BLaER1 treated with 17β-estradiol and CSF1 and Interleukin-3, amounts not matched to agents 10 nM and 100 nM (cell line): ENCODE measurements at regions not wholly inside any gene's neighbourhood (a gene's known extent, or its start where the extent isn't known, plus 50 kb on each side); places are given as distances from the start of the nearest gene placed in this dataset.
"Not testable (repeated sequence)": the region's sequence is repeated elsewhere in the genome, so short reads cannot be mapped to it uniquely, and the experiment has no call there.

Experiments used
- H3K27ac ChIP-seq, 11 experiments: shearing (Covaris generic); formaldehyde crosslinking; 2 replicates each; pipeline ENCODE4 v1.8.1; 2022
- H3K27me3 ChIP-seq, 11 experiments: shearing (Covaris generic); formaldehyde crosslinking; 2 replicates each; pipeline ENCODE4 v1.8.1; 2022
- H3K36me3 ChIP-seq, 11 experiments: shearing (Covaris generic); formaldehyde crosslinking; 2 replicates each; pipeline ENCODE4 v1.8.1; 2022
- H3K4me1 ChIP-seq, 10 experiments: shearing (Covaris generic); formaldehyde crosslinking; 2 replicates each; pipeline ENCODE4 v1.8.1; 2022
- H3K4me2 ChIP-seq, 11 experiments: shearing (Covaris generic); formaldehyde crosslinking; 2 replicates each; pipeline ENCODE4 v1.8.1; 2022
- H3K4me3 ChIP-seq, 10 experiments: shearing (Covaris generic); formaldehyde crosslinking; 2 replicates each; pipeline ENCODE4 v1.8.1; 2022
- H3K9ac ChIP-seq, 11 experiments: shearing (Covaris generic); formaldehyde crosslinking; 2 replicates each; pipeline ENCODE4 v1.8.1; 2022
- H3K9me3 ChIP-seq, 11 experiments: shearing (Covaris generic); formaldehyde crosslinking; replicated peaks in 1 of 11; 2 replicates each; pipeline ENCODE4 v1.8.1; 2022
- H4K20me1 ChIP-seq, 11 experiments: shearing (Covaris generic); formaldehyde crosslinking; 2 replicates each; pipeline ENCODE4 v1.8.1; 2022
- Cebpa-rat ChIP-seq, 11 experiments: shearing (Covaris generic); IDR thresholded peaks; 2 replicates each; pipeline ENCODE4 v1.8.1; 2022

GRCh38 chr1:221040101-221040500, 160.9 kb downstream of the HLX start:
- Histone ChIP-seq H3K4me2 (peak overlapping the region in 3 of 11 experiments; percentile 17 to 60 (median 56); a peak in 5 of 22 replicates), H3K9me3 (peaks cover 0 to 12% (median 0%) of the 10 kb centered on the region in 11 experiments; a peak in 7 of 22 replicates), H3K9ac (no peak overlapping the region), H4K20me1 (no peaks in the 10 kb centered on the region), H3K27ac (no peak overlapping the region; a peak in 1 of 22 replicates), H3K4me1 (peaks cover 0 to 40% (median 14%) of the 10 kb centered on the region in 10 experiments; a peak in 14 of 20 replicates), H3K36me3 (no peaks in the 10 kb centered on the region), H3K4me3 (no peak overlapping the region), H3K27me3 (no peaks in the 10 kb centered on the region)
- TF ChIP-seq Cebpa-rat (IDR thresholded peaks at IDR 0.05) = no peak

DNA sequence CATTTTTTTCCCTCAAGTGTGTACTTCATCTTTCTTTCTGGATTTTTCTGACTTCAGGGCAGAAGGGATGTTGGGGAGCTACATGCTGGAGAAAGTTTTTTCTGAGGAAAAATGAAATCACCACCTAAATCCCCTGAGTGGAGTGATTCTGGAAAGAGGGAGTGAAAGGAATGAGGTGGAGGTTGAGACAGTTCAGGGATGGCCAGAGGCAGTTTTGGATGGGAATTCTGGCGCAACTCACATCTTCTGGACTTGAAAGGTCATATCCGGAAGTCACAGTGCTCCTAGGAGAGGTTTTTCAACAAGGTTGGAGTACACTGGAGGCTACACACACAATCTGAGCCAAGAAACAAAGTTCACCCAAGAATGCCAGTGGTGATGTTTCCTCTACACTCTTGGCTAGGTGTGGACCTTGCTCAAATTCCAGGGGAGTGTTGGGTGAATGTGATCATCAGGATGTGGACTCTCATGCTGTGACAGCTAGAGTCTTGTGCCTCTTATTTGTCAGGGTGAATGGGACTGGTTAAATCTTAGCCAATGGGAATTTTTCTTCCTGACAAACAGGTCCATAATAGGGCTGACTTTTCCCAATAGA, 161.5 kb downstream of the HLX start:
- Histone ChIP-seq H4K20me1 (no peaks in the 10 kb centered on the region), H3K4me1 (peaks cover 3 to 43% (median 16%) of the 10 kb centered on the region in 10 experiments), H3K27me3 (no peaks in the 10 kb centered on the region), H3K4me2 (peak overlapping the region in 3 of 11 experiments; percentile 17 to 60 (median 56); a peak in 6 of 22 replicates), H3K9ac (no peak overlapping the region), H3K27ac (peak overlapping the region in 1 of 11 experiments; percentile 10; a peak in 3 of 22 replicates), H3K9me3 (peaks cover 0 to 12% (median 0%) of the 10 kb centered on the region in 11 experiments; a peak in 7 of 22 replicates), H3K4me3 (no peak overlapping the region), H3K36me3 (no peaks in the 10 kb centered on the region)
- TF ChIP-seq Cebpa-rat (IDR thresholded peaks at IDR 0.05) = no peak

- Histone ChIP-seq H3K4me1 (peaks cover 28 to 67% (median 37%) of the 10 kb centered on the region in 10 experiments), H3K27me3 (no peaks in the 10 kb centered on the region), H3K27ac (peak overlapping the region in 3 of 11 experiments; percentile 90 to 91 (median 90); a peak in 2 of 22 replicates), H4K20me1 (no peaks in the 10 kb centered on the region), H3K4me3 (no peak overlapping the region), H3K9me3 (peaks cover 5 to 18% (median 11%) of the 10 kb centered on the region in 11 experiments; a peak in 21 of 22 replicates), H3K4me2 (peak overlapping the region in 3 of 11 experiments; percentile 54 to 82 (median 82); a peak in 4 of 22 replicates), H3K9ac (no peak overlapping the region), H3K36me3 (no peaks in the 10 kb centered on the region)
- TF ChIP-seq Cebpa-rat (IDR thresholded peaks at IDR 0.05) = no peak
Observed at GRCh38 chr1:221044538-221044937, 165.3 kb downstream of the HLX start.

DNA sequence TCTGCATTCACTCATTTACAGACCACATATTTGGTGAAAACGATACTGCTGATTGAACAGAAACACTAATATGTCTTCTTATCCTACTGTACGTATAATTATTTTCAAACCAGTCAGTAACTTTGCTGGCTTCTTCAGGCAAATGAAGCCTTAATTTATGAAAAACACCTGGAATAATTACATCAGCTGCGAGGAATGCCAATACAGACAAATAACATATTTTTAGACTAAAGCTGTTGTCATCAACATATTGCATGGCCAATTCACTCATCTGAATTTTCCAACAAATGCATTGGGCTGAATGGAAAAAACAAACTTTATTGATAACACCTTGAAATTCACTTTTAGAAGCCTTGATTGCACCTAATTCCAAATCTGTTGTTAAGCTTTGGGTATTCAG, 165.9 kb downstream of the HLX start:
- H3K27ac ChIP-seq = peak overlapping the region in 8 of 11 experiments; percentile 66 to 93 (median 90); a peak in 13 of 22 replicates
- no peaks in the 10 kb centered on the region for H3K36me3 ChIP-seq
- H3K9me3 ChIP-seq = peaks cover 11 to 24% (median 17%) of the 10 kb centered on the region in 11 experiments
- peaks cover 28 to 61% (median 36%) of the 10 kb centered on the region in 10 experiments for H3K4me1 ChIP-seq
- peak overlapping the region in 6 of 11 experiments; percentile 54 to 92 (median 82); a peak in 12 of 22 replicates for H3K4me2 ChIP-seq
- no peak for TF ChIP-seq Cebpa-rat (IDR thresholded peaks at IDR 0.05)
- H4K20me1 ChIP-seq = no peaks in the 10 kb centered on the region
- H3K4me3 ChIP-seq = no peak overlapping the region
- no peak overlapping the region for H3K9ac ChIP-seq
- H3K27me3 ChIP-seq = no peaks in the 10 kb centered on the region

DNA sequence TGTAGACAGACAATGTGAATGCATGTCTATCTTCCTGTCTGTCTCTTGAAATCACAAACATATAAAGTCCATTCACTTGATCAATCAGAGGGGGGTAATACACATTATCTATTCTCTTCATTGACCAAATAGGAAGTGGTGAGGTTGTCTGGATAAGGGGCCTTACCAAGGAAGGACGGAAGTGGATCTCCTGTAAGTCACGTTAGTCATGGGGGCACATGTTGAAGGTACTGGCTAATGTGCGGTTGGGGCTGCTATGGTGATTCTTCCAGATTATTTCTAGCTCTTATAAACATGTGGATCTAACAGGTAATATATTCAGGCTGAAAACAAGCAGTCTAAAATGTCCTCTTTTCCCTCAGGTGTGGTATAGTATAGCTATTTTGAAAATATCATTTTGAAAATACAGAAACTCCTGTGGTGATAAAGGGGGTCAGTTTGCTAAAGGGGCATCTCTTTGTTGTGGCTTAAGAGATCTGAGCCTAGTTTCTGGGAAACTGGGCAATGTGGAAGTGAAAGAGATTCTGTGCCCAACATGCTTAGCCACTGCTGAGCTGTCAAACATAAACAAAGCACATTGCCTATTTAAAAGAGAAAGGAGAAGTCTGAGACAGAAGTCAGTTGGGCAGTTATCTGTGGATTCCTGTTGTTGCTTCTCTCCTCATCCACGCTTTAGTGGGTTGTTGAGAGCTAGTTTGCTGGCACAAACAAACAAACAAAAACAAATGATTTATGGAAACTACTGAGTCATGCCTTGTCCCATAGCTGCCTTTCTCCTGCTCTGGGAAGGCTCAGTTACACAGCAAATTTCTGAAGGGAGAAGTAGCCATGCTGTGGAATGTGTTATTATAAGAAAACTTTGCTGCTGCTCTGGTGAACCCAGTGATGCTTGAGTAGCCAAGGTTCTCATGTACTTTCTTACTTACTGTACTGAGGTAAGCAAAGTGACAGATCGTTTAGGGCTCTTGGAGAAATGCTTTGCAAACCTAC, 166.9 kb downstream of the HLX start:
- no peak for TF ChIP-seq Cebpa-rat (IDR thresholded peaks at IDR 0.05)
- no peaks in the 10 kb centered on the region for H4K20me1 ChIP-seq
- peaks cover 28 to 57% (median 40%) of the 10 kb centered on the region in 10 experiments for H3K4me1 ChIP-seq
- H3K4me2 ChIP-seq = peak overlapping the region; percentile 78 to 92 (median 82)
- H3K36me3 ChIP-seq = no peaks in the 10 kb centered on the region
- peak overlapping the region; percentile 62 to 93 (median 88); a peak in 21 of 22 replicates for H3K27ac ChIP-seq
- H3K9ac ChIP-seq = peak overlapping the region; percentile 39 to 78 (median 75); a peak in 21 of 22 replicates
- peaks cover 14 to 32% (median 21%) of the 10 kb centered on the region in 11 experiments for H3K9me3 ChIP-seq
- no peaks in the 10 kb centered on the region for H3K27me3 ChIP-seq
- H3K4me3 ChIP-seq = peak overlapping the region in 3 of 10 experiments; percentile 12 to 18 (median 18); a peak in 4 of 20 replicates

DNA sequence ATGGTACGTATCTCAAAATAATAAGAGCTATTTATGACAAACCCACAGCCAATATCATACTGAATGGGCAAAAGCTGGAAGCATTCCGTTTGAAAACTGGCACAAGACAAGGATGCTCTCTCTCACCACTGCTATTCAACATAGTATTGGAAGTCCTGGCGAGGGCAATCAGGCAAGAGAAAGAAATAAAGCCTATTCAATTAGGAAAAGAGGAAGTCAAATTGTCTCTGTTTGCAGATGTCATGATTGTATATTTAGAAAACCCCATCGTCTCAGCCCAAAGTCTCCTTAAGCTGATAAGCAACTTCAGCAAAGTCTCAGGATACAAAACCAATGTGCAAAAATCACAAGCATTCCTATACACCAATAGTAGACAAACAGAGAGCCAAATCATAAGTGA, 172.1 kb downstream of the HLX start:
- H4K20me1 ChIP-seq, H3K36me3 ChIP-seq, H3K27me3 ChIP-seq, H3K4me3 ChIP-seq: not testable (repeated sequence)
- peak overlapping the region in 8 of 11 experiments; percentile 10 to 61 (median 42); a peak in 12 of 22 replicates for H3K4me2 ChIP-seq
- peaks cover 19 to 43% (median 29%) of the 10 kb centered on the region in 10 experiments for H3K4me1 ChIP-seq
- peak overlapping the region in 1 of 11 experiments; percentile 15; a peak in 1 of 22 replicates for H3K9ac ChIP-seq
- peaks cover 23 to 39% (median 29%) of the 10 kb centered on the region in 11 experiments for H3K9me3 ChIP-seq
- H3K27ac ChIP-seq = peak overlapping the region in 4 of 11 experiments; percentile 3 to 32 (median 24); a peak in 4 of 22 replicates

DNA sequence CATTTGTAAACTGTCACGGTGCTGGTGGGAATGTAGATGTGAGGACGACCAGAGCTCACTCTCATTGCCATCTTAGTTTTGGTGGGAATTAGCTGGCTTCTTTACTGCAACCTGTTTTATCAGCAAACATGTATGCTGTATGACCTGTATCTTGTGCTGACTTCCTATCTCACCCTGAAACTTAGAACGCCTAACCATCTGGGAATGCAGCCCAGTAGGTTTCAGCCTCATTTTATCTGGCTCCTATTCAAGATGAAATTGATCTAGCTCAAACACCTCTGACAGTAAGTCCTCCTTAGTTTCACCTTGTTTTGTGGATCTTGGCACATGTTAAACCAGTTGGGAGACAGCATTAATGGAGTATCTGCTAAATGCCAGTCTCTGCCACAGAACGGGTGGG, 174.6 kb downstream of the HLX start:
- Histone ChIP-seq H3K9ac (no peak overlapping the region), H3K4me2 (no peak overlapping the region), H3K27ac (no peak overlapping the region), H3K4me1 (peaks cover 0 to 18% (median 8%) of the 10 kb centered on the region in 10 experiments; a peak in 14 of 20 replicates), H3K4me3 (no peak overlapping the region), H4K20me1 (no peaks in the 10 kb centered on the region), H3K9me3 (peaks cover 20 to 29% (median 25%) of the 10 kb centered on the region in 11 experiments), H3K36me3 (no peaks in the 10 kb centered on the region), H3K27me3 (no peaks in the 10 kb centered on the region)
- no peak for TF ChIP-seq Cebpa-rat (IDR thresholded peaks at IDR 0.05)

GRCh38 chr1:221059506-221059905, 180.3 kb downstream of the HLX start:
- Histone ChIP-seq H3K36me3 (no peaks in the 10 kb centered on the region), H3K4me3 (no peak overlapping the region)

More at GRCh38 chr1:221059506-221059905, 180.3 kb downstream of the HLX start:
- H3K9me3 ChIP-seq = peaks cover 0 to 22% (median 7%) of the 10 kb centered on the region in 11 experiments; a peak in 10 of 22 replicates
- TF ChIP-seq Cebpa-rat (IDR thresholded peaks at IDR 0.05) = no peak
- no peaks in the 10 kb centered on the region for H3K27me3 ChIP-seq
- H4K20me1 ChIP-seq = no peaks in the 10 kb centered on the region
- H3K9ac ChIP-seq = no peak overlapping the region
- peak overlapping the region in 1 of 11 experiments; percentile 18; a peak in 2 of 22 replicates for H3K27ac ChIP-seq
- H3K4me2 ChIP-seq = peak overlapping the region in 8 of 11 experiments; percentile 1 to 44 (median 24); a peak in 10 of 22 replicates
- H3K4me1 ChIP-seq = peaks cover 0 to 7% (median 6%) of the 10 kb centered on the region in 10 experiments; a peak in 10 of 20 replicates
